Anterior cingulate cortex (tissue), 58 donors: ENCODE measurements at regions not wholly inside any gene's neighbourhood (a gene's known extent, or its start where the extent isn't known, plus 50 kb on each side); places are given as distances from the start of the nearest gene placed in this dataset.
"Not testable (repeated sequence)": the region's sequence is repeated elsewhere in the genome, so short reads cannot be mapped to it uniquely, and the experiment has no call there.

Experiments
- DNase-seq, 58 donors: peaks; one replicate each; lab custom pipeline; 2025; lab: John Stamatoyannopoulos, UW

DNA sequence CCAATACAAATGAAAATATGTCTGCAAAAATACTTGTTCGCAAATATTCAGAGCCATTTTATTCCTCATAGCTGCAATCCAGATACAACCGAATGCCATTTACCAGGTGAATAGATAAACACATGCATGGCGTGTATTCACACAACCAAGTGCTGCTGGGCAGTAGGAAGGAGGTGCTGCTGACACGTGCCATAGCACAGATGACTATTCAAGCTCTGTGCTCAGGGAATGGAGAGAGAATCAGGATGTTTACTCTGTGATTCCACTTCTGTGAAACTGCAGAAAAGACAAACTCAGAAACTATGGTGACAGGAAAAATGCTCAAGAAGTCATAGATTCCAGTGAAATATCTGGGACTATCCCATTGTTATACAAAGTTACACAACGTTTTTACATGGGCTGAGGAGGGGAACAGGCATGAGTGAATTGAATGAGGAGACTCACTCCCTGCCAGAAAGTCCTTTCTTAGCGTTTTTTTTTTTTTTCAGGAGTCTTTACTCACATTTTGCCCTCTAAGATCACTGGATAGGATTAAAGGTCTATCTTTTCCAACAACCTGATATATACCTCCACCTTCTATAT, 152.9 kb upstream of the NDN start:
- no peak for DNase-seq

DNA sequence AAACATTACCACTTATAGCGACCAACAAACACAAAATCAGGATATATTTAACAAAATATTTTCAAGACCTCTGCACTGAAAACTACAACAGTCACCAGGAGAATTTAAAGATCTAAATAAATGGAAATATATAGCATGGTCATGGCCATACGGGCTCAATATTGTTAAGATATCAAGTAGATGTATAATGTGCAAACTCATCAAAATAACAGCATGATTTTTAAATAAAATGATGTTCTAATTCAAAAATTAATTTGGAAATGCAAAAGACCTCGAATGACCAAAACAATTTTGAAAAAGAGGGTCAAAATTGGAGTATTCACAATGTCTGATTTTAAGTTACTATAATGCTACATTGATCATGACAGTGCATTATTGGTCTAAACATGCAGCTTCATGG, 159.1 kb upstream of the NDN start:
- DNase-seq, result no peak

DNA sequence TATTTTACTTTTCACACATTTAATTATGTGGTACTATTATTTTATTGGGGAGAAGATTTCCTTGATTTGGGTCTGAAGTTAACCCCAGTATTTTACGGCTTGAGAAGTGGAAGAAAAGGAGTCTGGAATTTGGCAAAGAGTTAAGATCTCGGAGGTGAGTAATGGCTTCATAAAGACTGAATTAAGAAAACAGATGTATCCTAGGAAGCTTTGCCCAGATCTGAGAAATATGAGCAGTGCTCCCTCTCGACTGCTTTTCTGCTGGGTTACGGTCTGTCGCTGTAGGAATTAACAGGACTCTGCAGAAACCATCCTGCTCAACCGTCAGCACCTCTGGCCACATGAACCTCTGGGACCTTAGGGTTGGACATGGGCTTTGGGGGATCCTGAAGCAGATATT, 163.6 kb upstream of the NDN start:
- no peak for DNase-seq

DNA sequence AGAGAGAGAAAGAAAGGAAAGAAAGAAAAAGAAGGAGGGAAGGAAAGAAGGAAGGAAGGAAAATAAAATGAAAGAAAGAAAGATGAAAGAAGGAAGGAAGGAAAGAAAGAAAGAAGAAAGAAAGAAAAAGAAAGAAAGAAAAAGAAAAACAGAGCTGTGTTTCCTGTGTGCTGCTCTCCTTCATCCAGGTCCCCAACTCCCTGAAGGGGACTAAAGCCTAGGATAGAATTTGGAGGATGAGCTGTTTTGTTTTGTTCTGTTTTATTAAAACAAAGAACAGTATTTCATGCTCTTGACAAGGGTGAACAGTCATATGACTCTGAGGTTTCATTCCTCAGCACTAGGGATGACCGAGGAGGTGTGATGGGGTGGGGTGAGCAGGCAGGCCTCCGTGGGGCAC, 164.8 kb upstream of the NDN start:
- no peak for DNase-seq

DNA sequence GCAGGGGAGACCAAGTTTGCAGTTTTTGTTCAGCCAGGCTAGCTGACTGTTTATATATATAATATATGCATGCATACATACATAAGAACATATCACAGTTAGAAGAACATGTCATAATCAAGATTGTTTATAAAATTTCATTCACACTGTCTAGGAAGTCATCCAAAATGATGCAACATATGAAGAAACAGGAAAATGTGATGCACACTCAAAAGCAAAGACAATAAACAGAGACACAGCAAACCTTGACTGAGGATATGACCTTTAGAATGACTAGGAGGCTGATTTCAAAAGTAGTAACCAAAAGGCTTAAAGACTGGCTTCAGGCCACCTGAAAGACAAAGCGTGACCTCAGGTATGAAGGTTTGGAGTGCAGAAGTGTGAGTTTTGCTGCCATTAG, 166.2 kb upstream of the NDN start:
- no peak for DNase-seq

DNA sequence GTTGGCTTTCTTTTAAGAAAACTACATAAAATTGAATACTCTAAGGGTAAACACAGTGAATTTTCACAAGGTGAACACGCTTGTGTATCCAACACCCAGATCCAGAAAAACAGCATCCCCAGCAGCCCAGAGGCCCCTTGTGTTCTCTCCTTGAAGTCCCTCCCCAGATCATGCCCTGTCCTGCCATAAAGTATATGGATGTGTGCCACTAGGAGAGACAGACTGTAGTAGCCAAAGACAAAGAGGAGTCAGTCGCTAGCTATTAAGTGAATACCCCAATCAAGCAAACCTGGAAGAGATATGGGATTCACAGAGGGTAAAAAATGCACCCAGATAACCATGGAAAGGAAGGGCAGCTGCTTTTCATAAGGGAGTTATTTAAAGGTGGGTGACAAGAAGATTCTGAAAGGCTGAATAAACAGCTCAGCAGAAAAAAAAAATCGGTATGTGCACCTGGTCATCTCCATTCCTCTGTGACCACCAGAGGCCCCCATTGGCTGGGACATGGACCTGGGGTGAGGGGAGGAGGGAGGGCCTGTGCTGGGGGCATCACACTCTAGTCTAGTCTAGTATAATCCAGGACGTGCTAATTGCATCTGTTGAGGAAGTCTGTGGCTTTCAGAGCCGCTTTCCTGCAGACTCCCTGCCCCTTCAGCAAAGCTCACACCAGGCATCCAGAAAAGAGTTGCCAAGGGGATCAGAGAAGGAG, 167.3 kb upstream of the NDN start:
- no peak for DNase-seq

DNA sequence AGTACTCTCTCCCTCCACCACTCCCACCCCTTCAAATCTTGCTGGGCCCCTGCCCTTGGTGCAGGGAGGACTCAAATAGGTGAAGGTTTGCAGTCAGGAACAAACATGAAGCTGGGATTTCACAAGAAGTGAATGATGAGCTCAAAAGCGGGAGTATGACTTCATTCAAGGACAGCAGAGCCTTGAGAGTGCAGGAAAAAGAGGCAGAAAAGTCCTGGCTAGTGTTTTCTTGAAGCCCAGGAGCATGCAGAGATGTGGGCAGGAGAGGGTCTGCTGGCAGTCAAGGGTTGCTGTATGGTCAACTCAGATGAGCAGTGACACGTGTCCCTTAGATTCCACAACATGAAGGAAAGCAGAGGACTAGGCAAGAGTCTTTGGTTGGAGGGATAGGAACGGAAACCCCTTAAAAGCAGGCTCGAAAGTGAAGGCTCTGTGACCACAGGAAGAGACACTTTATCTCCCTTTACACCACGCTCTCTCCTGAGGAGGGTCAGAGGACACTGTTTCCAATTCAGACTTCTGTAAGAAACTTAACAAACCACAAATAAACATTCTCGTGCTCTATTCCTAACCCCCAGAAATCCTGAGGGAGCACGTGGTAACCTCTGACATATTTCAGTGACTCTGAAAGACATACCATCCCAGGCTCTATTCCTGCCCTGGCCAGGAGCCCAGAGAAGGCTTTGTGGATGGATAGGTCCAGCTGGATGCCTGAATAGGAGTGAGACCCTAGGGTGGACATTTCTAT, 168.0 kb upstream of the NDN start:
- no peak for DNase-seq

DNA sequence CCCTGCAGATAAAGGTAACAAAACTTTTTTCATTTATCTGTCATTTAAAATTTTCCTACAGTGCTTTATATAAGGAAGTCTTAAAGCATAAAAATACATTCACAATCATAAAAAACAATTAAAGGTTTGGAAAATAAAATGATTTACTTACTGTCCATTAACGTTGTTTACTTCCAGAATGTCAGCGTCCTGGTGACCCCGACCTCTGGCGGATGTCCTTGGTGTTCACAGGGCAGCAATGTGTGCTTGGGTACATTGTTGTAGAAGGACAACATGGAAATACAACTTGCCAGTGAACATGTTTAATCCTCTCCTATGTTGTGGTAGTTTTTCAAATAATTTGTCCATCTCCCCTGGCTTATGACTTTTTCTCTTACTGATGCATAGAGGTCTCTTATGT, 168.8 kb upstream of the NDN start:
- DNase-seq, result no peak

DNA sequence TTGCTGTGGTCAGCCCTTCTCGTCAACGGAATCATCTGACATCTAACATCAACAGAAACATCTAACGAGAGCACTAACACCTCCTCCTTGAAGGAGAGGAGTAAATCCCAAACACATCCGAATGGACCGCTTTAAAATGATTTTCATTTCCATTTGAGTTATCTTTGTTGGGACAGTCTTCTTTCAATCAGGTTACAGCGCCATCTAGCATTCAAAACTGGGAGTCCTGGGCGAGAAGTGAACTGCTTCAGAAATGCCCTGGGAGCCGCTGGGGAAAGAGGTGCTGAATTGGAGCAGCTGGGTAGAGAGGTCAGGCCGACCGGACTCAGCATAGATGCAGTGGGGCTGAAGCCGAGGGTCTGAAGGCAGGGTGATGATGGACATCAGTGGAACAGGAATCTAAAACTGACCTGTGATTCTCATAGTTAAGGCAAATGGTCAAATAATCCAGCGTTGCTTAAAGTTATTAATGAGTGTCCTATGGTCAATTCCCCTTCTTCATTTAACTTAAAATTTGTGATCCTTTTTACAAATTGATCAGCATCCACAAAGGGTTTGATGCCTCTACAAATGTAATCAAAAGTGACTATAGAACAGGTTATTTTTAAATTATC, 170.0 kb upstream of the NDN start:
- peak in 25 of 58 donors; percentile 2 to 53 (median 11) for DNase-seq

DNA sequence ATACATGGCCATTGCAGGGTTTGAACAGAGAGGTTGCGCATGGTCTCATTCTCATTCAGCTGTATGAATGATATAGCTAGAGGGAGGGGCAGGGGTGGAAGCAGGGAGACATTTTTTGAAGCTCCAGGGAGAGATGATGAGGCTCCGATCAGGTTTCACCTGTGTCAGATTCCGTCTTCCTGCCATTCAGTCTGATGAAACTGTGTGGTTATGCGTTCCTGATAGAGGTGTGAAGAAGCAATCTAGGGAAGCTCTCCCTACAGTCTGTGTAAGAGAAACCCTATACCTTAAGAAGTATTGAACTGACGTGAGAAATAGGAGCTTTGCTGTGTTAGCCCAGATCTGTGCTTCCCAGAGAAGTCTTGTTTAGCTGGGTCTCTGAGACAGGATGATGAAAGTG, 171.9 kb upstream of the NDN start:
- DNase-seq, result no peak

DNA sequence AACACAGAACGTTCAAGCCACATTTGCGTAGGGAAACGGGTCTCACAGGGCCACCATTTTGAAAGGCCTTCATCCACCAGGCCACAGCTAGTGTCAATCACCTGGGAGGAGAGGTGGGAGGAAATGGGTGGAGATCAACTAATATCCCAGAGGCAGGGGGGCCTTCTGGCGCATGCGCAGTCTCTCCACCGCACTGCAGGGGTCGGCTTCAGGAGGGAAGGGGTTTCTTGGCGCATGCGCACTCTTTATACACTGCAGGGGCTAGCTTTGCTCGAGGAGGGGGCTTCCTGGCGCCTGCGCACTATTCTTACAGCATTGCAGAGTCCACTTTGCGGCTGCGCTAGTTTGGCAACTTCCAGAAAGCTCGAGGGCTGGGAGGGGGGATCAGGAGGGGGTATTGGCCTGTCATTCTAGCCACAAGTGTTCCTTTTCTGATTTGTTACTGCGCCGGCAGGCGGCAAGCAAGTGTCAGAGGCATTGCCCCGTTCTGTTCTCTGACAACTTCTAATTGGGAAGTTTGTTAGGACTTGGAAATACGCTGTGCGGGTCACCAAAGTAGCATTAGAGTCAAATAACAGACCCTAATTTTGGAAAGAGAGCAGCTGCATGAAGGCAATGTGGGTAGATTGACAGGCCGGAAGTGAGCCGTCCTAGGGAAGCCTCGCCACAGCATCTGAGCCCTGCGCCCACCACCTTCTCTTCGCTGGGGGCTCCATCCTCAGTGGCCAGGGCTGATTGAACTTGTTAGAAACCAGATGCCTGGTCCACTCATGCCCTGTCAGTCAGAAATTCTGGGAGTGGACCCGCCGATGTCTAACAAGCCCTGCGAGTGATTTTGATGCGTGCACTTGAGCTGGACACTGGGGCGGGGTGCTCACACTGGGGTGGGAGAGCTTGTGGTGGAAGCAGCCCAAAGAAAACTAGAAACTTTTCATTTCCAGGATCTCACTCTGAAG, 173.5 kb upstream of the NDN start:
- no peak for DNase-seq

DNA sequence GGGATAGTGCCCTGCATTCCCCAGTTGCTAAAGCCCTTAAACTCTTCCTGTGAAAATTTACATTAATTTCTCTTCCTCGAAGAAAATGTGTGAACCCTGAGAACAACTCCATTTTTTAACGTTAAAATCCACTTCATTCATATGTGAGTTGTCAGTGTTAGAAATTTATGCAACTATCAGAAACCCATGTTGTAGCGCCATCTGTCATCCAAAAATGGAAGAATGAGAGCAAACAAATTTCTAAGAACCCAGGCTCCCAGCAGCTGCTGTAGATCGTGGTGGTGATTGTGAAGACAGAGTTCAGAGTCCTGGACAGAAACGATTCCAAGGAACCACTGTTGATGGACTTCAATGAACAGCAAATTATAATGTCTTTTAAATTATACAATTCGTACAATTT, 179.7 kb upstream of the NDN start:
- DNase-seq, result peak in 2 of 58 donors; percentile 4 to 10

DNA sequence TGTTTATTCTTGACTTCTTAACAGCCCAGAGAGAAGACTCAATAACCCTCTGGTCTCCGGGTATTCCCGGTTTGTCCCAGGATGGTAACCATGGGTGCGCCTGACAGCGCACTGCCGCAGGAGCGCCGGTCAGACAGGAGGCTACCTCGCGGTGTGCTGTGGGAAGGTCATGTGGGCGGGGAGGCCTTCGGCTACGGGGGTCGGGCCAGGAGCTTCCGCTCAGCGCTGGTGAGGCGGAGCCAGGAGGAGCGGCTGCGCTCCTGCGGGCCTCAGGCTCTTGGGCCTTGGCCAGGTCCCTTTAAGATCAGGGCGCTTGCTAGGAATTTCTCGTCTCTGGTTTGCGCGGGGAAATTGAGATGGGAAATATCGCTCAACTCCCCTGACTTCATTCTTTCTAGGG, 182.3 kb upstream of the NDN start:
- peak in 1 of 58 donors; percentile 10 for DNase-seq

DNA sequence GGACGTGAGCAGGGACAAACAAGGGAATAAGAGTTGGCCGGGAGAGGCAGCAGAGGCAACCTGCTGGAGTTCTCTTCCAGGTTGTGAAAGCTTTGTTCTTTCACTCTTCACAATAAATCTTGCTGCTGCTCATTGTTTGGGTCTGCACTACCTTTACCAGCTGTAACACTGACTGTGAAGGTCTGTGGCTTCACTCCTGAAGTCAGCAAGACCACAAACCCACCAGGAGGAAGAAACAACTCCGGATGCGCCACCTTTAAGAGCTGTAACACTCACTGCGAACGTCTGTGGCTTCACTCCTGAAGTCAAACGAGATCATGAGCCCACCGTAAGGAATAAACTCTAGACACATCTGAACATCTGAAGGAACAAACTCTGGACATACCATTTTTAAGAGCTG, 186.5 kb upstream of the NDN start:
- not testable (repeated sequence) for DNase-seq

DNA sequence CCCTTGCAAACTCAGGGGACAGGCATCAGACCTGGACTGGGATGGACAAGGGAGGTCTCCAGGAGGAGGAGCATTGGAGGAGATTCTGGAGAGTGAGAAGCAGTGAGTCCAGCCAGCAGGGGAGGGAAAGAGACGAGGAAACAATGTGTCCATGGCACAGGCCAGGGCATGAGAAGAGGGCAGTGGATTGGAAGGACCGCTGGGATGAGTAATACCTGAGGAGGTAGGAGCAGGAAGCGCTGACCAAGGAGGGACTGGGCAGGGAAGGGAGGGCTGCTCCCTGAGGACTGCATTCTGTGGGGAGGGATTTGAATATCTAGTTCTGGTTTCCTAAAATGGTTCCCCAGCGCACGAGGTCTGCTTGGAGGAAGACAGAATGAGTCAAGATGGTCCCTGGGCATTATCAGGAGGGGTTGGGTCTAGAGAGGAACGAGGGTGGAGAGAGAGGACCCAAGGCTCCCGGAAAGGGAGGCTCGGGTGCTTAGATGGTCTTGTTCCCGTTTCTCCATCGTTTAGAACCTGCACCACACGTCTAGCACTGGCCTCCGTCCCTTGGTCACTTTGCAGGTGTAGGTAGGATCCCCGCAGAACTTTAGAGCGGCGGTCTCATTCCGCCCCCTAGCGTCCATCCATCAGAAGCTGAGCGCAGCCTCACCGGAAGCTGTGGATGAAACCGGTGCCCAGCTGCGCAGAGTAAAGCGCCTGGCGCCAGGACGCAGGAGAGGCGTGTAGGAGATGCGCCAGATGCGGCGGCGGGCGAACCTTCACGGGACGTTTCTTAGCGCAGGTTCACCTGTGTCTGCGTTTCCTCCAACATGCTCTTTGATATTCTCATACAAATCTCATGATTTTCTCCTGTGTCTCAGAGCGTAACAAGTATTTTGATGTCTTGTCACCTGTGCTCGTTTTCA, 190.7 kb upstream of the NDN start:
- DNase-seq, result peak in 26 of 58 donors; percentile 2 to 46 (median 12)

DNA sequence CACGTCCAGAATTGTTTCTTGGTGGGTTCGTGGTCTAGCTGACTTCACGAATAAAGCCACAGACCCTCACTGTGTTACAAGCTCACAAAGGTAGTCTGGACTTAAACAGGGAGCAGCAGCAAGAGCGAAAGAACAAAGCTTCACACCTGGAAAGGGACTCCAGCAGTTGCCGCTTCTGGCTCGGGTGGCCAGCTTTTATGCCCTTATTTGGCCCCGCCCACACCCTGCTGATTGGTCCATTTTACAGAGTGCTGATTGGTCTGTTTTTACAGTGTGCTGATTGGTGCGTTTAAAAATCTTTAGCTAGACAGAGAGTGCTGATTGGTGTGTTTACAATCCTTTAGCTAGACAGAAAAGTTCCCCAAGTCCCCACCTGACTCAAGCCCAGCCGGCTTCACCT, 194.2 kb upstream of the NDN start:
- DNase-seq, result no peak

DNA sequence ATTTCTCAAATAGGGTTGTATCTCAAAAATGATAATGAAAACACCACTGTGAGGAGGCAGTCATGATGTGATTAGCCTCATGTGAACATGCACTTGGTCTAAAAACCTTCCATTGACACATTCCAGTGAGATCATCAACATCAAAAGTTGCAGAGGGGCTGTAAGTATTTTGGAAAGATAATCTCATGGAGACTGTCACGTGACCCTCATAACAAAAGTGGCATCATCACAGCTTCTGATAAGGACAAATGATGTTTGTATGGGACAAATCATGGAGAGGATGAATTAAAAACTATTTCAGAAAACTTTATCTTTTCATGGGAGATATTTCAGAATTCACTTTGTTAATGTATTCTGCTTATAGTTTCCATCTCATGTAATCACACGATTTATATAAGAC, 203.1 kb upstream of the NDN start:
- no peak for DNase-seq

DNA sequence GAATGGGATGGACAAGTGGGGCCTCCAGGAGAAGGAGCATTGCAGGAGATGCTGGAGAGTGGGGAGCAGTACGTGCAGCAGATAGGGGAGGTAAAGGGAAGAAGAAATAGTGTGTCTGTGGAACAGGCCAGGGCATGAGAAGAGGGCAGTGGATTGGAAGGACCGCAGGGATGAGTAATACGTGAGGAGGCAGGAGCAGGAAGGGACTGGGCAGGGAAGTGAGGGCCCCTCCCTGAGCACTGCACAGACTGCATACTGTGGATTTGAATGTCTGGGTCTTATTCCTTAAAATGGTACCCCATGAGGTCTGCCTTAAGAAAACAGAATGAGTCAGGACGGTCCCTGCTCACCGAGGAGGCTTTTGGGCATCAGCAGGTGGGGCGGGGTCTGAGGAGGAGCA, 210.0 kb upstream of the NDN start:
- no peak for DNase-seq

DNA sequence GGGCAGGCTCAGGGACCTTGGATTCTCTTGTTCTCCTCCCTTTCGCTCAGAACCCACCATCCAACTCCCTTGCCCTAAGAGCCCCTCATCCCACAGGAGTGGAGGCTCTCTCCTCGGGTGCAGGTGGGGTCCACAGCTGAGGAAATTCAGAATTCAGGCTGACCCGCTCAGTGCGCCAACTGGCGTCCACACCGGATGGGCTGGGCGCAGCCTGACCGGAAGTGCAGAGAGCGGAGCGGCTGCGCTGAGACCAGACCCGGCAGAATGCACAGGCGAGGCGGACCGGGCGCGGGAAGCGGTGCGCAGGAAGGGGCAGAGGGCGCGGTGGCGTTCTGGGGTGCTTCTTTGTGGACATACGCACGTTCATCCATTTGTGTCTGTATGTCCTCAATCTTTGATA, 210.4 kb upstream of the NDN start:
- no peak for DNase-seq
